Erythroblast (primary cell): ENCODE measurements at regions not wholly inside any gene's neighbourhood (a gene's known extent, or its start where the extent isn't known, plus 50 kb on each side); places are given as distances from the start of the nearest gene placed in this dataset.

ENCODE experiments used
- GATA1 ChIP-seq: IDR thresholded peaks from 2 replicates; pipeline ENCODE4 v1.6.1; 2011; ENCODE audit warnings: low read depth, mild to moderate bottlenecking, control low read depth, low read length, moderate library complexity
- POLR2A ChIP-seq: IDR thresholded peaks from 2 replicates; pipeline ENCODE4 v1.6.1; 2011; ENCODE audit warnings: mild to moderate bottlenecking, low read length

DNA sequence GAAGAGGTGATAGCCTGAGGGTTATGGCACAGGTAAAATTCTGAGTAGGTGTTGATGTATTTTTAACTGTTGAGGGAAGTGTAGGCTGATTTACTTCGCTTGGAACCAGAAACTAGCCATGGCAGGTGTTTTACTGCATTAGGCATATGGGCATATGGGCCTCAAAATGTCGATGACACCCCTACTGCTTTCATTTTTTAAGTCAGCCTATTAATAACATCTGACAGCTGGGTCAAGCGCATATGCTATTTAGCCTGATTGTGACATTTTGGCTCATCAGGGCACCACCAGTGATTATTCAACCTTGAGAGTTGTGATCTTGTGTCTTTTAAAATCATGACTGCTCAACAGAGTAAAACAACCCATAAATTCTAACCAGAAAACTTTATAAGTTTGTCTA lies 1396.9 kb upstream of the NXPH2 start:
- no peak for TF ChIP-seq POLR2A
- no peak for TF ChIP-seq GATA1
